ENCODE measurements at regions not wholly inside any gene's neighbourhood (a gene's known extent, or its start where the extent isn't known, plus 50 kb on each side); places are given as distances from the start of the nearest gene placed in this dataset.

DNA sequence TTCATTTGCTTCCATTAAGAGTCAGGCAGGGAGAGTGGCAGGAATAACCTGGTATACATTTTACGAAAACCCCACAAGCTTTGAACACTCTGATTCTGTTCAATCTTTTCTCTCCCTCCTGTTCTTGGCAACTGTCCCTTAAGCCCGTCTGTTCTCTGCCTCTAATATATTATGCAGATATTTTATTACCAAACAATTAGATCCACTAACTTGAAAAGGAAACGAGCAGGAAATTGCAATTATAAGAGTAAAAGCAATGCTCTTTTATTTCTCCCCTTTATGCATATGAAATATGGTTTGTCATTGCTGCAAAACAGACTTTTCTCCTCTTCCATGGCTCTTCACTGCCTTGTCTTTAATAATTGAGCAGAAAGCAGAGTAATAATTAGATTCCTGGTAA is 149.1 kb upstream of the CELF4 start:
- DNase-seq (ENCODE audit: low read depth, low spot score), result no peak

GRCh38 chr18:37712776-37713175 is 147.2 kb upstream of the CELF4 start:
- DNase-seq (ENCODE audit: low read depth, low spot score), result no peak

- no peak for DNase-seq (ENCODE audit: low read depth, low spot score)
These were observed 146.3 kb upstream of the CELF4 start for GRCh38 chr18:37711766-37712505.

GRCh38 chr18:37710726-37711125 is 145.1 kb upstream of the CELF4 start:
- no peak for DNase-seq (ENCODE audit: low read depth, low spot score)

- no peak for DNase-seq (ENCODE audit: low read depth, low spot score)
These were observed 144.1 kb upstream of the CELF4 start for GRCh38 chr18:37709740-37710139.

DNA sequence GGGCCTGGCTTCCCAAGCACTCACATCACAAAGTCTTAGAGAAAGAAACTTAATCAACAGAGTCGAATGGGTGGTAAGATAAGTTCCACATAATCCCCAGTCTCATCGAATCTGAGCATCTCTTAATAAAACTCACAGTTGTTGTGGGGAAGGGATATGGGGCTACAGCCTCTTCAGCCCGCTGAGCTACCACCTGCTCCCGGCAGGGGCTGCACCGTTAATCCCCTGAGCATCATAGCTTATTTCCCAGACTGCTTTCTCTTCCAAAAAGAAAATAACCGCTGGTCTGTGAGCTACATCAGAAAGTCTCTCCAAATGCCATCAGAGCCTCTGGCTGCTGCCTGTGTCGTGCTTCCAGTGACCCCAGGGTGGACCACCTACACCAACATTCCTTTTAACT is 139.4 kb upstream of the CELF4 start:
- DNase-seq (ENCODE audit: low read depth, low spot score), result no peak

GRCh38 chr18:37702841-37703240 is 137.2 kb upstream of the CELF4 start:
- DNase-seq (ENCODE audit: low read depth, low spot score), result no peak

GRCh38 chr18:37701967-37702366 is 136.4 kb upstream of the CELF4 start:
- DNase-seq (ENCODE audit: low read depth, low spot score), result no peak

DNA sequence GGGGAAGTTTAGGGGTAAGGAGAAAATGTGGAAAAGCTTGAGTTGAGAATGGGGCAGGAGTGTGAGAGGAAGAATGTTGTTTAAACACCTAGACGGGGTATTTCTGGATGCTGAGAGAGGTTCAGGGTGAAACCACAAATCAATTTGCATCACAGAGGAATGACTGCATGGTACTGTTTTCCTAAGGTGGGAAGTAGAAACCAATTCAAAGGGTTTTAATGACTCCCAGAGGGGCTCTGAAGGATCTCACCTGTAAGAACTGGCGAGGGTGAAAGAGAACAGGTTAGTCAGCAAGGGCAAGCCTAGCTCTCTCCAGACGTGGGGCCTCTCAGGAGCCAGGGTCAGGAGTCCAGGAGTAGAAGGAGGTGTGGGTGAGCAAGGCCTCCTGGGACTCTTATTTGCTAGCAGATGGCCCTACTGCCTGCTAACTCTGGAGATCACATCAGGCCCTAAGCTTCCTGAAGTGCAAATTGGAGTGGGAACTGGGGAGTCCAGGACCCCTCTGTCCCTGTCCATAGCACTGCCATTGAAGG is 133.0 kb upstream of the CELF4 start:
- DNase-seq (ENCODE audit: low read depth, low spot score), result no peak

DNA sequence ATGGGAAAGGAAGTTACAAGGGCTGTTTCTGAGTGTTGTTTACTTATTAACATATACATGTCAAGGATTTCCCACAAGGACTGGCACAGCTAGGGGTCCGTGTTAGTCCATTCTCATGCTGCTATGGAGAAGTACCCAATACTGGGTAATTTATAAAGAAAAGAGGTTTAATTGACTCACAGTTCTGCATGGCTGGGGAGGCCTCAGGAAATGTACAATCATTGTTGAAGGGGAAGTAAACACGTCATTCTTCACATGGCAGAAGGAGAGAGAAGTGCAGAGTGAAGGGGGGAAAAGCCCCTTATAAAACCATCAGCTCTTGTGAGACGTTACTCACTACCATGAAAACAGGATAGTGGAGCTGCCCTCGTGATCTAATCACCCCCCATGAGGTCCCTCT is 128.9 kb upstream of the CELF4 start:
- DNase-seq (ENCODE audit: low read depth, low spot score), result no peak

GRCh38 chr18:37691162-37691561 is 125.6 kb upstream of the CELF4 start:
- DNase-seq (ENCODE audit: low read depth, low spot score), result no peak

GRCh38 chr18:37689841-37690240 is 124.2 kb upstream of the CELF4 start:
- no peak for DNase-seq (ENCODE audit: low read depth, low spot score)

GRCh38 chr18:37684590-37684989 is 119.0 kb upstream of the CELF4 start:
- no peak for DNase-seq (ENCODE audit: low read depth, low spot score)

- no peak for DNase-seq (ENCODE audit: low read depth, low spot score)
These were observed 118.6 kb upstream of the CELF4 start for GRCh38 chr18:37684183-37684582.

GRCh38 chr18:37680911-37681310 is 115.3 kb upstream of the CELF4 start:
- no peak for DNase-seq (ENCODE audit: low read depth, low spot score)

DNA sequence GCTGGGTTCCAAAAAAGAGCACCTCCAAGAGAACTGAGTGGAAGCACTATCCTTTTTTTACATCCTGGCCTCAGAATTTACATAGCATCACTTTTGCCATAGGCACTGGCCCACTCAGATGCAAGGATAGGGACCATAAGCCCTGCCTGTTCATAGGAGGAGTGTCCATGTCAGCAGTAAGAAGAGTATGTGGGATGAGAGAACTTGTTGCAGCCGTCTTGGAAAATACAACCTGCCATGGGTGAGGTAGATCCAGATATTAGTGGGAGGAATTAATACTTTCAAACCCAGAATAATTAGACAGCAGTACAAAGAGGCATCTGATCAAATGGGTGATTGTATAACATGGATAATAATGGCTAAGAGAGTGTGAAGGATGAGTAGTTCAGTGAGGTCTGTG is 110.7 kb upstream of the CELF4 start:
- no peak for DNase-seq (ENCODE audit: low read depth, low spot score)

- DNase-seq (ENCODE audit: low read depth, low spot score), result no peak
These were observed 110.1 kb upstream of the CELF4 start for GRCh38 chr18:37675699-37676098.

DNA sequence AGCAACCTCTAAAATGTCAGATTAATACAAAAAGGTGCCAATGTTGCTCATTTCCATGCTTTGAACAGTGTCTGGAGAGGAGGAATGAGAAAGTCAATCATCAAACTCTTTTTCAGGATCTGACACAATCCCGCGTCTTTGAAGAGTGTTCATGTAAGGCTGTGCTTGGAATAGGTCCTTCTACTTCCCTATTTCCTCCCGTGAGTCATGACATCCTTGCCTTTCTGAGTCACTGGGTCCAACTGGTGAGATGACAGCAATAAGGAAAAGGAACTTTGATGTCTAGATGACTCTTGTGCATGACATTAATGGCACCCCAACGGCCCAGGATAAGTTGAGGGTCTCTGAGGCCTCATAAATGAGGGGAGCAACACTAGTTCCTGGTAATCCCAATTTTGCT is 109.0 kb upstream of the CELF4 start:
- no peak for DNase-seq (ENCODE audit: low read depth, low spot score)

- DNase-seq (ENCODE audit: low read depth, low spot score), result no peak
These were observed 108.1 kb upstream of the CELF4 start for GRCh38 chr18:37673671-37674070.

DNA sequence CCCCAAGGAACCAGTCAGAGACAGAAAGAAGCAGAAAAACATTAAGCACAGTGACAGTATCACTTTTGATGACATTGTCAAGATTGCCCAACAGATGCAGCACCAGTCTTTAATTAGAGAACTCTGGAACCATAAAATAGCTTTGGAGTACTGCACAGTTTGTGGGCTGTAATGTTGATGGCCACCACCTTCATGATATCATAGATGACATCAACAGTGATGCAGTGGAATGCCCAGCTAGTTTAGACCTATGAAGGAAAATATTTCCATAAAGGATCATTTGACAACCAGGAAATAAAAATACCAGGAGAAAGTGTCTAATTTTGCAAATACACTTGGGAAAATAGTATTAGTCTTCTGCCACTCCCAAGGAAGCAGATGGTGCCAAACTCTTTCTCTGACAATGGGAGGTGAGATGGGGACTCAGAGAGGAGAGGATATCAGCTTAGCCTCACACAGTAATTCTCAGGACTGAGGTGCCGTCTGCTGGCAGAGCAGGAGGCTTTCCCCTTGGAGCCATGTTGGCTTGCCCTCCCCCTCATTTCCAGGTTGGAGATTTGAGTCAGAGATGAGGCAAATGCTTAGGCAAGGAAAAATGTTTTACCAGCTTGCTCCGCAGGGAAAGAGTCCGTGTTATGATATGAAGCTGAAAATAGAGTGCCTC is 107.5 kb upstream of the CELF4 start:
- no peak for DNase-seq (ENCODE audit: low read depth, low spot score)

GRCh38 chr18:37672001-37672400 is 106.4 kb upstream of the CELF4 start:
- no peak for DNase-seq (ENCODE audit: low read depth, low spot score)

DNA sequence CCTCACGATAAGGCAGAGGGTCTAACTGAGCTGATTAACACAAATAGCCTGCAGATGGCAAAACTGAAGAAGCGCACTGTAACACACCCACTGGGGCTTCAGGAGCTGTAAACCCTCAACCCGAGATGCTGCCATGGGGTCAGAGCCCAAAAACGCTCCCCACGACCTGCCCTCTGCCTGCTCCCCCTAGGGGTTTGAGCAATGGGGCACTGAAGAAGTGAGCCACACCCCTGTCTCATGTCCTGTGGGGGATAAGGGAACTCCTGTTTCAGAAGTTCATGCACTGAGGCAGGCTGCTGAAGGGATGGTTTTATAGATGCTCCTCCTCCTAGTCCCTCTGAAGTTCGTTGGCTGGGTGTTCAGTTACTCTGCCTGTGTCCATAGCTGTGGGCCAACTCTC is 105.9 kb upstream of the CELF4 start:
- DNase-seq (ENCODE audit: low read depth, low spot score), result no peak

- DNase-seq (ENCODE audit: low read depth, low spot score), result no peak
These were observed 105.5 kb upstream of the CELF4 start for GRCh38 chr18:37671119-37671518.
